ENCODE measurements at regions not wholly inside any gene's neighbourhood (a gene's known extent, or its start where the extent isn't known, plus 50 kb on each side); places are given as distances from the start of the nearest gene placed in this dataset.

- DNase-seq (ENCODE audit: low spot score): no peak
Measured at GRCh38 chr5:109917154-109917546, 227.4 kb downstream of the MAN2A1 start.

DNA sequence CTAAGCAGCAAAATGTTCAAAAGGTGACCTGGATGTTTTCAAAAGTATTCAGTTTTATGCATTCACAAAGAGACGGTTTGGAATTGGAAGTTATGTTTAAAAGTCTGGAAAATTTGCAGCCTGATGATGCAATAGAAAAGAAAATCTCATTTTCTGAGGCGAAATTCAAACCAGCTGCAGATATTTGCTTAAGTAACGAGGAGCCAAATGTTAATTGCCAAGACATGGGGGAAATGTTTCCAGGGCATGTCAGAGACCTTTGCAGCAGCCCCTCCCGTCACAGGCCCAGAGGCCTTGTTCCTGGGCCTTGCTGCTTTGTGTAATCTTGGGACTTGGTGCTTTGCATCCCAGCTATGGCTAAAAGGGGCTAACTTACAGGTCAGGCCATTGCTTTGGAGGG lies 228.2 kb downstream of the MAN2A1 start:
- DNase-seq (ENCODE audit: low spot score): no peak

DNA sequence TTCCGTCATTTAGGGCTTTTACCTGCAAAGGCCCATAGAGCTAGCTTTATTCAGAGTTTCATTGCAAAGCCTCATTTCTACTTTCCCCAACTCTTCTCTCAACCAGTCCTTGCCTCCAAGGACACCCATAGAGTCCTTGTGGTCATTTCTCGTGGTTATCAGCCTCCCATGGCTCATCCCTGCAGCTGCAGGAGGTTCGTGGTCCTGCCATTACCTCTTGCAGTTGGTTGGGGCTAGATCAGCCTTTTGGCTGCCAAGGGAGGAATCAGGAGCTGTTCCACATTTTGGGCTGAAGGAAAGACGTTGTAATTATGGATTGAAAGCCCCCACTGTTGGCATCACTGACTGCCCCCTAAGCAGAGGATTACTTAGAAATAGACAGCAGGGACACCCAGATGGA lies 231.0 kb downstream of the MAN2A1 start:
- DNase-seq (ENCODE audit: low spot score): no peak

- DNase-seq (ENCODE audit: low spot score): no peak
Measured at GRCh38 chr5:109921735-109922380, 232.1 kb downstream of the MAN2A1 start.

- no peak for DNase-seq (ENCODE audit: low spot score)
Measured at GRCh38 chr5:109922381-109922995, 232.8 kb downstream of the MAN2A1 start.

DNA sequence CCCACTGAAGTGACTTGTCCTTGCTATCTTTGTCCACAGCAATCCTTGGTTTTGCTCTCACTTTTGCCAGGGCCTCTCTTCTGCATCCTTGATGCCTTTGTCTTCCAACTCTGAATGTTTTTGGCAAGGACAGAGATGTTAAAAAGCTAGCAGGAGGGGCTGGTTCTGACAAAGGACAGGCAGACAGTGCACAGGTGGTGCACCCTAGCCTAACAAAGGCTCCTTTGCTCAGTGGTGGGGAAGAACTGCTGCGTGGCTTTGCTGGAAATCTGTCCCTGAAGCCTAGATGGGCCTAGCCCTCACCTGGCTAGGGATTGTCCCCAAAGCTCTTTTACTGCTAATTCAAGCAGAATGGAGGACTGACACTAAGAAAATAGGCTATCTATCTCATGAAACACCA lies 233.5 kb downstream of the MAN2A1 start:
- no peak for DNase-seq (ENCODE audit: low spot score)

DNA sequence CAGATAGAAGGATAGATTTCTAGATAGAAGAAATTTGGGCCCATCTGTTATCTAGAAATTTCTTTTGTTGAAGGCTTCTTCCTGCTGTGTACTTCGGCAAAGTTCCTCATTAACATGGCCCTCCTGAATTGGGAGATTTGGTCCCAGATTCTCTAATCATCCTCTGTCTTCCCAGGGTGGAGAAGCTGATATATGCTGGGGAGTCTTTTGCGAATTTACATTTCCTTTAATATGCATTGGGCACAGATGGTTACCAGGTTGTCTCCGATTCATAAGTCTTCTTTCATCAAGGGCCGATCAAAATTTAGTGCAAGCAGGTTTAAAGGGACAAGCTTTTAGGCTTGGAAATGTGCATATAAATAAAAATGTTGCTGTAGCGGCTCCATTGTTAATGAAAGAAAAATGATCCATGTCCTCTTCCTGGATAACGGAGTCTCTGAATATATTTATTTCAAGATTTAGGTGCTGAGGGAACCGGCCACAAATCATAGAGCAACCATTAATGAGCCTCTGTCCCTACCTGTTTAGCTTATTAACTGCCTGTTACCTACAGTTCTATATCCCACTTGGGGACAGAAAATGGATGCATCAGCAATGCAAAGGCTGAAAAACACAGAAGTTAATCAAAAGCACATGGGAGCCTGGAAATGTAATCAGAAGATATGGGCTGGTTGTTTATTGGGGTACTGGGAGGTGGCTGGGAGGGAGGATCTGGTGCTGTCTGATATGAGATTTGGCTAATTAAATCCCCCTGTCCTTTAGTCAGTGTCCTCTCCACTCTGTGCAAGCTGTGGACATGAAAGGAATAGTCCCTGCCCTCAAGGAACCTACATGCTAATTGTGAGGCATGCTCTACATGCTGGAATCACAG lies 234.7 kb downstream of the MAN2A1 start:
- DNase-seq (ENCODE audit: low spot score): no peak

GRCh38 chr5:109927639-109928038 lies 237.9 kb downstream of the MAN2A1 start:
- DNase-seq (ENCODE audit: low spot score): no peak

DNA sequence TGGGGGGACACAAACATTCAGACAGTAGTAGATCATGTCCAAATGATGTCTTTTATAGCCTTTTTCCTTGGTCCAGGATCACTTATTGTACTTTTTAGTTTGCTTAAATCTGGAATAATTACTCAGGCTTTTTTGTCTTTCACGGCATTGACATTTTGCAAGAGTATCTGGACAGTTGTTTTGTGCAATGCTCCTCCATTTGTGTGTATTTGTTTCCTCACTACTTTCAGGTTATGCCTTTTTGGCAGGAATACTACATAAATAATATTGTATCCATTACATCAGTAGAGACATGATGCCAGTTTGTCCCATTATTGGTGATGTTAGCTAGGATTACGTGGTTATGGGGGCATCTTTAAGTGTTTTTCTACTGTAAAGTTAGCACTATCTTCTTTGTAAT lies 238.3 kb downstream of the MAN2A1 start:
- DNase-seq (ENCODE audit: low spot score): no peak

DNA sequence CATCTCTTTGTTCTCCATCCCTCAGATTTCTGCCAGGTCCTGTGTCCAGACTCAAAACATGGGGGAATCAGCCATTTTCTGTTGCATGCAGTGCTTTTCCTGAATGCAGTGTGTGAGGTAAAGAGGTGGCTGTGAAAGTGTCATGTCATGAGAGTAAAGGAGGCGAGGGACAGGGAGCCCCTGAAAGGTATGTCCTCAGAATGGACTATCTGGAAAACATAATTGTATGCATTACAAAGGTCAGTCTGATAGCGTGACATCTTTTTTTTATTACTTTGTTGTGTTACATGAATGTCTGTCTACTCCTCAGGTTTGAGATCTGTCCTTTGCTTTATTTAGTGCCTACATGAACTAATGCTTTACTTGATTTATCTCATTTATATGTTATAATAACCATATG lies 239.1 kb downstream of the MAN2A1 start:
- DNase-seq (ENCODE audit: low spot score): no peak

DNA sequence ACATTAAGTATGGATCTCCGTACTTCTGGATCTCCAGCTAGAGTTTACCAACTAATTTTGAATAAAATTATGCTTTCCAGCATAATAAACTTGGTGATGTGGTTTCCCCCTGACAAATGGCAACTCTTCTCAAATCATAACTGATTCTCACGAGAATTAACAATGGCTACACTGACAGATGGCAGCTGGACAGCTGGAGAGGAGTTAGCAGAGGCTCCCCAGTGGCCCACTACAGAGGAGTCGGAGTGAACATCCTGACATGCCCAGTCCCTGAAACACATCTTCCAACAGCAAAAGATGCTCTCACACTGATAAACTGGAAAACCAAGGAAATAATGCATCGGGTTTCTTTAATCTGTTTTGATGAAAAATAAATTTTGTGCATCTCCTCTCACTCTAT lies 239.6 kb downstream of the MAN2A1 start:
- DNase-seq (ENCODE audit: low spot score): no peak

DNA sequence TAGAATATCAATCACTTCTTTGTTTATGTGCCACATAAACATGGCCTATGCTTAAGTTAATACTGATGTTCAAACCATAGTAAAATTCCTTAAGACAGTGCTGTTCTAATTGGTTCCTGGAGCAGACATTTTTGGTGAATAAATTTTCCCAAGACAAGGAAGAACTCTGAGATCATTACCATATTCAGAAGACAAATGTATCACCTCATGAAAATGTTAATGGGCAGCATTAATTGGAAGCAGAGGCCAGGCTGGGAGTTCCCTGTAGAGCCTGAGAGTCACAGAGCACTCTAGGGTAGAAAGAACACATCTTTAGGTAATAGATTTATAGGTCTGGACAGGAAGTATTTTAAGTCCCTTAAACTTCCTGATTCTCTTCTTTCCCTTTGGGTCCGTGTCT lies 240.2 kb downstream of the MAN2A1 start:
- DNase-seq (ENCODE audit: low spot score): no peak

GRCh38 chr5:109931049-109931780 lies 241.5 kb downstream of the MAN2A1 start:
- no peak for DNase-seq (ENCODE audit: low spot score)

DNA sequence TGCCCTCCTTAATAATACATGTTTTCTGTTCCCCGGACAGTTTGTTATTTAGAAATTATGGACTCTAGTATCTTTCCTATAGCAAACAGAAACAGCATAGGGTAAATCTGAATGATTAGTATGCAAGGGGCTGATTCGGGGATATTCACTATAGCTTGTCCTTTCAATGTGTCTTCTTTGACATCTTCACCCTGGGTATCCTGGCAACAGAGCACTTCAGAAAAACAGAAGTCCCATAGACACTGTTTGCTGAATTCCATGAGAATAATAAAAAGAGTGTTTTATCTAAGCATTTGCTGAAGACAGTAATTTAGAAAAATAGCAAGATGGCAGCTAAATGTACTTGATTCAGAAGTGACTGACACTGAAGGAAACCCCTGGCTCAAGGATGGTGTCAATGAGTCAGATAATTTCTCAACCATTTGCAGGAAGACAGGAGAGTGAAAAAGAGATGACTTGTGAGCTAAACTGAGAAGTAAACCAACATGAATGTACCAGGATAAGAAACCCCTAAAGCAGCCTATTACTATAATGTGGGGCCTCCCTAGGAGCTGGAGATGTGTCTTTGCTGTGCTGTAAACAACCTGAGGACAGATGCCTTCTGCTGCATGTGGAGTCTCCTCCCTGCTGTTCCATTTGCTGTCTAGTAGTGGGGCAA lies 246.2 kb downstream of the MAN2A1 start:
- no peak for DNase-seq (ENCODE audit: low spot score)

- no peak for DNase-seq (ENCODE audit: low spot score)
Measured at GRCh38 chr5:109936996-109937395, 247.3 kb downstream of the MAN2A1 start.

GRCh38 chr5:109937951-109938350 lies 248.2 kb downstream of the MAN2A1 start:
- no peak for DNase-seq (ENCODE audit: low spot score)

DNA sequence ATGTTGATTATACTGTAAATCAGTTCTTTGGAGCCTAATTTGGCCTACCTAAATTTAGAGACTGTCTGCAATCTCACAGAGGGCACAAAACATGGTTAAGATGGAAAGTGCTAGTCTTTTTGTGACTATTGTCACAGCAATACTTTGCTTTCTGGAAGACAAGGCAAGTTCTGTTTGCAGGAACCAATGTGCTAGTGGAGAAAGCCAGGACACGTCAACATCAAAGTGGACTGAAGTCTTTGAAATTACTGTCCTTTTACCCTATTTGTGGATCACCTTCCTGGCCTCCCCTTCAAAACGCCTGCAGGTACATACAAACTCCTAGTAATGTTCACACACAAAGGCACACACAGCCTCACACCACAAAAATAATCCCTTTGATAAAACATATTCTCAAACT lies 248.7 kb downstream of the MAN2A1 start:
- no peak for DNase-seq (ENCODE audit: low spot score)

- no peak for DNase-seq (ENCODE audit: low spot score)
Measured at GRCh38 chr5:109939116-109939682, 249.5 kb downstream of the MAN2A1 start.

DNA sequence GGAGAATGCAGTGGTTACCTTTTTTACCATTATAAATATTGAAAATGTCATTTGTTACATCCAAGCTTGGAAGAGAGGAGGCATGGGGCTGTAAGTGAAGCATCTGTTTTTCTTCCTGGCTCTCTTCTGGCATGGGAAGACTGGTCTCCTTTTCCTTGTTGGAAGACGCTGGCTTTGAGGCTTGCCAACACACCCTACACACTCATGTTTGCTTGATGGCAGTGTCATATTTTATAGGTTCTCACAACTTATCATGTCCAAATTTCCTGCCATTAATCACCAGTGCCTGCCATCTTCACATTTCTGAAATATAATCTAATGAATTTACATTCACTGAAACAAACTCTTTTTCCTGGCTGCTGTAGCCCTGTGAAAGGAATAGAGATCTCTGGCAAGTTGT lies 252.9 kb downstream of the MAN2A1 start:
- no peak for DNase-seq (ENCODE audit: low spot score)

- DNase-seq (ENCODE audit: low spot score): no peak
Measured at GRCh38 chr5:109943701-109944235, 254.0 kb downstream of the MAN2A1 start.

- no peak for DNase-seq (ENCODE audit: low spot score)
Measured at GRCh38 chr5:109944461-109944860, 254.7 kb downstream of the MAN2A1 start.

All from pons (tissue), 1 donor.